ENCODE measurements at regions not wholly inside any gene's neighbourhood (a gene's known extent, or its start where the extent isn't known, plus 50 kb on each side); places are given as distances from the start of the nearest gene placed in this dataset.

DNA sequence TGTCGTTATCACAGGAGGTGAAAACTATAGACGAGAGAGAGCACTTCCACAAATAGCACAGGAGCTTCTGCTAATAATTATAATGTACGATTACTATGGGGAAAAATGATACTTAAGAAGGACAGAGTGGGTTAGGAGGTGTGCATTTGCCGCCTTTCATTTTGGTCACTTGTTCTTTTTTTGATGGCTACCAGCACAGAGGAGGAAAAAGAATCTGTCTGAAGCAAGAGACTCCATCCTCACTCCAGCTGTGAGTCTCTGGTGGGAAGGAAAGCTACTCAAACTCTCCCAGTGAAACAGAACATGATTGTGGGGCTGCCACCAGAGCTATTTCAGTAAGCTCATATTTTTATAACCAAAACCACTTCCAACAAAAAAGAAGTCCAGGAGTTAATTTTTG, 270.4 kb upstream of the TMEM161B start:
- H2AFZ ChIP-seq (ENCODE audit: low read depth, low read length) = no peak overlapping the region
- no peak overlapping the region for H3K9ac ChIP-seq (ENCODE audit: low read length)
- no peaks in the 10 kb centered on the region for H3K36me3 ChIP-seq (ENCODE audit: insufficient read depth, low read length)
- H3K9me3 ChIP-seq (ENCODE audit: low read length) = no peaks in the 10 kb centered on the region
- no peaks in the 10 kb centered on the region for H3K9me2 ChIP-seq (ENCODE audit: insufficient read depth, low read length)
- TF ChIP-seq RAD21 (conservative IDR thresholded peaks at IDR 0.05) (no peak), POLR2AphosphoS5 (IDR thresholded peaks at IDR 0.05) (peak; percentile 62), TAF1 (IDR thresholded peaks at IDR 0.05; ENCODE audit: low read depth) (no peak)
- TF ChIP-seq, protein P1, sequence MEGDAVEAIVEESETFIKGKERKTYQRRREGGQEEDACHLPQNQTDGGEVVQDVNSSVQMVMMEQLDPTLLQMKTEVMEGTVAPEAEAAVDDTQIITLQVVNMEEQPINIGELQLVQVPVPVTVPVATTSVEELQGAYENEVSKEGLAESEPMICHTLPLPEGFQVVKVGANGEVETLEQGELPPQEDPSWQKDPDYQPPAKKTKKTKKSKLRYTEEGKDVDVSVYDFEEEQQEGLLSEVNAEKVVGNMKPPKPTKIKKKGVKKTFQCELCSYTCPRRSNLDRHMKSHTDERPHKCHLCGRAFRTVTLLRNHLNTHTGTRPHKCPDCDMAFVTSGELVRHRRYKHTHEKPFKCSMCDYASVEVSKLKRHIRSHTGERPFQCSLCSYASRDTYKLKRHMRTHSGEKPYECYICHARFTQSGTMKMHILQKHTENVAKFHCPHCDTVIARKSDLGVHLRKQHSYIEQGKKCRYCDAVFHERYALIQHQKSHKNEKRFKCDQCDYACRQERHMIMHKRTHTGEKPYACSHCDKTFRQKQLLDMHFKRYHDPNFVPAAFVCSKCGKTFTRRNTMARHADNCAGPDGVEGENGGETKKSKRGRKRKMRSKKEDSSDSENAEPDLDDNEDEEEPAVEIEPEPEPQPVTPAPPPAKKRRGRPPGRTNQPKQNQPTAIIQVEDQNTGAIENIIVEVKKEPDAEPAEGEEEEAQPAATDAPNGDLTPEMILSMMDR (IDR thresholded peaks at IDR 0.05; ENCODE audit: poor library complexity, severe bottlenecking) = no peak
- H3K79me2 ChIP-seq (replicated peaks; ENCODE audit: insufficient read depth, low read length) = no peaks in the 10 kb centered on the region
- H4K20me1 ChIP-seq (ENCODE audit: insufficient read depth) = no peaks in the 10 kb centered on the region
- H3F3A ChIP-seq (ENCODE audit: insufficient read depth, low read length, poor library complexity, severe bottlenecking) = peaks cover 6% of the 10 kb centered on the region
- H3K27ac ChIP-seq (ENCODE audit: low read length) = peak overlapping the region; percentile 10
- no peaks in the 10 kb centered on the region for H3K27me3 ChIP-seq (ENCODE audit: insufficient read depth, low read depth, low read length)
- no peak overlapping the region for H3K4me3 ChIP-seq (ENCODE audit: low read length)
- no peak overlapping the region for H3K4me2 ChIP-seq (ENCODE audit: low read length)

DNA sequence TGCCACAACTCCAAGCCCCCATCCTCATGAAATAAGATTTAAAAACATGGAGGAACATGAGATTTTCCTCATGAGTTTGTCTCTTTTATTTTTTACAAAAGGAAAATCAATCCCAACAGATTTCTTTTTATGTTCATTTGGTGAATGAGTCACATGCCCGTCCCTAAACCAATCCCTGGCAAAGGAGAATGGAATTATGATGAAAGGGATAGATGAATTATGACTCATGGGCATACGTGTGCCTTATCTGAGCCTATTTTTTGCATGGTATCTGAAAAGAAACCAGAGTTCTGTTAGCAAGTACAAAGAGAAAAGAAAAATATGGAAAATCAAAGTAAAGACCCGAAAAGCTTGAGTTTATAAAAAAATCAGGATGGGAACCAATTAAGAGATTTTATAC, 267.5 kb upstream of the TMEM161B start:
- Histone ChIP-seq H3K79me2 (replicated peaks; ENCODE audit: insufficient read depth, low read length) (no peaks in the 10 kb centered on the region), H3K4me3 (ENCODE audit: low read length) (no peak overlapping the region), H2AFZ (ENCODE audit: low read depth, low read length) (no peak overlapping the region), H3K9ac (ENCODE audit: low read length) (no peak overlapping the region), H3K9me3 (ENCODE audit: low read length) (no peaks in the 10 kb centered on the region), H3K4me2 (ENCODE audit: low read length) (no peak overlapping the region), H3K36me3 (ENCODE audit: insufficient read depth, low read length) (no peaks in the 10 kb centered on the region), H3K9me2 (ENCODE audit: insufficient read depth, low read length) (no peaks in the 10 kb centered on the region), H3K27me3 (ENCODE audit: insufficient read depth, low read depth, low read length) (no peaks in the 10 kb centered on the region), H3K27ac (ENCODE audit: low read length) (no peak overlapping the region), H3F3A (ENCODE audit: insufficient read depth, low read length, poor library complexity, severe bottlenecking) (peaks cover 6% of the 10 kb centered on the region), H4K20me1 (ENCODE audit: insufficient read depth) (no peaks in the 10 kb centered on the region)
- no peak for TF ChIP-seq RAD21 (conservative IDR thresholded peaks at IDR 0.05)
- TF ChIP-seq, protein P2, sequence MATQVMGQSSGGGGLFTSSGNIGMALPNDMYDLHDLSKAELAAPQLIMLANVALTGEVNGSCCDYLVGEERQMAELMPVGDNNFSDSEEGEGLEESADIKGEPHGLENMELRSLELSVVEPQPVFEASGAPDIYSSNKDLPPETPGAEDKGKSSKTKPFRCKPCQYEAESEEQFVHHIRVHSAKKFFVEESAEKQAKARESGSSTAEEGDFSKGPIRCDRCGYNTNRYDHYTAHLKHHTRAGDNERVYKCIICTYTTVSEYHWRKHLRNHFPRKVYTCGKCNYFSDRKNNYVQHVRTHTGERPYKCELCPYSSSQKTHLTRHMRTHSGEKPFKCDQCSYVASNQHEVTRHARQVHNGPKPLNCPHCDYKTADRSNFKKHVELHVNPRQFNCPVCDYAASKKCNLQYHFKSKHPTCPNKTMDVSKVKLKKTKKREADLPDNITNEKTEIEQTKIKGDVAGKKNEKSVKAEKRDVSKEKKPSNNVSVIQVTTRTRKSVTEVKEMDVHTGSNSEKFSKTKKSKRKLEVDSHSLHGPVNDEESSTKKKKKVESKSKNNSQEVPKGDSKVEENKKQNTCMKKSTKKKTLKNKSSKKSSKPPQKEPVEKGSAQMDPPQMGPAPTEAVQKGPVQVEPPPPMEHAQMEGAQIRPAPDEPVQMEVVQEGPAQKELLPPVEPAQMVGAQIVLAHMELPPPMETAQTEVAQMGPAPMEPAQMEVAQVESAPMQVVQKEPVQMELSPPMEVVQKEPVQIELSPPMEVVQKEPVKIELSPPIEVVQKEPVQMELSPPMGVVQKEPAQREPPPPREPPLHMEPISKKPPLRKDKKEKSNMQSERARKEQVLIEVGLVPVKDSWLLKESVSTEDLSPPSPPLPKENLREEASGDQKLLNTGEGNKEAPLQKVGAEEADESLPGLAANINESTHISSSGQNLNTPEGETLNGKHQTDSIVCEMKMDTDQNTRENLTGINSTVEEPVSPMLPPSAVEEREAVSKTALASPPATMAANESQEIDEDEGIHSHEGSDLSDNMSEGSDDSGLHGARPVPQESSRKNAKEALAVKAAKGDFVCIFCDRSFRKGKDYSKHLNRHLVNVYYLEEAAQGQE (IDR thresholded peaks at IDR 0.05; ENCODE audit: borderline replicate concordance) = no peak
- TF ChIP-seq, protein P1 (IDR thresholded peaks at IDR 0.05; ENCODE audit: poor library complexity, severe bottlenecking) = no peak
- TF ChIP-seq EZH2 (IDR thresholded peaks at IDR 0.05; ENCODE audit: borderline replicate concordance, insufficient read depth, low read length, poor library complexity, severe bottlenecking) = no peak
- no peak for TF ChIP-seq TAF1 (IDR thresholded peaks at IDR 0.05; ENCODE audit: low read depth)
- no peak for TF ChIP-seq SMC3 (conservative IDR thresholded peaks at IDR 0.05; ENCODE audit: poor library complexity)
- TF ChIP-seq POLR2AphosphoS5 (IDR thresholded peaks at IDR 0.05) = no peak
- TF ChIP-seq EP300 (conservative IDR thresholded peaks at IDR 0.05; ENCODE audit: poor library complexity, severe bottlenecking) = no peak

All from neural cell (in vitro differentiated cells).